Chondrocyte (in vitro differentiated cells): ENCODE measurements at regions not wholly inside any gene's neighbourhood (a gene's known extent, or its start where the extent isn't known, plus 50 kb on each side); places are given as distances from the start of the nearest gene placed in this dataset.

ENCODE experiments used
- DNase-seq: peaks from one replicate; pipeline ENCODE4 v3.0.0; 2021; ENCODE audit warnings: mixed read lengths, low spot score
- H3K27ac Mint-ChIP-seq: one replicate; pipeline ENCODE4 v1.8.0; 2021; ENCODE audit warnings: mild to moderate bottlenecking, moderate library complexity, mixed read lengths; ENCODE audit not compliant: unreplicated experiment
- H3K27me3 Mint-ChIP-seq: 2 replicates; pipeline ENCODE4 v1.8.0; 2021; ENCODE audit warnings: low read depth, mixed read lengths
- H3K36me3 Mint-ChIP-seq: 2 replicates; pipeline ENCODE4 v1.8.0; 2021; ENCODE audit warnings: low read depth, mixed read lengths
- H3K4me1 Mint-ChIP-seq: 2 replicates; pipeline ENCODE4 v1.8.0; 2021; ENCODE audit warnings: low read depth, mild to moderate bottlenecking, mixed read lengths
- H3K4me3 Mint-ChIP-seq: one replicate; pipeline ENCODE4 v1.8.0; 2021; ENCODE audit warnings: mild to moderate bottlenecking, moderate library complexity, mixed read lengths; ENCODE audit not compliant: unreplicated experiment
- H3K9me3 Mint-ChIP-seq: 2 replicates; pipeline ENCODE4 v1.8.0; 2021; ENCODE audit warnings: low read depth, mixed read lengths
- CTCF ChIP-seq: fragments of 200-600 bp; sonication (generic); IDR thresholded peaks from 2 replicates; pipeline ENCODE4 v1.5.0; 2021; ENCODE audit warnings: antibody characterized with exemption, mild to moderate bottlenecking, moderate library complexity

- Mint-ChIP-seq H3K27ac (no peak overlapping the region), H3K9me3 (peaks cover 15% of the 10 kb centered on the region), H3K36me3 (no peaks in the 10 kb centered on the region), H3K4me1 (no peaks in the 10 kb centered on the region), H3K4me3 (no peak overlapping the region), H3K27me3 (no peaks in the 10 kb centered on the region)
- no peak for DNase-seq
- TF ChIP-seq CTCF, result no peak
These were observed 683.2 kb upstream of the BRINP3 start for GRCh38 chr1:191160837-191161236.

- Mint-ChIP-seq H3K4me3 (no peak overlapping the region), H3K36me3 (no peaks in the 10 kb centered on the region), H3K27me3 (peaks cover 4% of the 10 kb centered on the region), H3K27ac (no peak overlapping the region), H3K9me3 (peaks cover 11% of the 10 kb centered on the region), H3K4me1 (no peaks in the 10 kb centered on the region)
- no peak for DNase-seq
- TF ChIP-seq CTCF, result no peak
These were observed 685.1 kb upstream of the BRINP3 start for GRCh38 chr1:191162762-191163161.

- TF ChIP-seq CTCF, result no peak
- H3K27ac Mint-ChIP-seq, result no peak overlapping the region
- no peak overlapping the region for H3K4me3 Mint-ChIP-seq
- H3K36me3 Mint-ChIP-seq, result no peaks in the 10 kb centered on the region
- peaks cover 6% of the 10 kb centered on the region for H3K9me3 Mint-ChIP-seq
- H3K27me3 Mint-ChIP-seq, result peaks cover 4% of the 10 kb centered on the region
- H3K4me1 Mint-ChIP-seq, result no peaks in the 10 kb centered on the region
- DNase-seq, result no peak
These were observed 686.0 kb upstream of the BRINP3 start for GRCh38 chr1:191163621-191164020.

- DNase-seq, result no peak
- H3K27ac Mint-ChIP-seq, result no peak overlapping the region
- no peaks in the 10 kb centered on the region for H3K9me3 Mint-ChIP-seq
- no peaks in the 10 kb centered on the region for H3K36me3 Mint-ChIP-seq
- H3K4me3 Mint-ChIP-seq, result no peak overlapping the region
- no peaks in the 10 kb centered on the region for H3K4me1 Mint-ChIP-seq
- no peak for TF ChIP-seq CTCF
- H3K27me3 Mint-ChIP-seq, result peaks cover 2% of the 10 kb centered on the region
These were observed 696.6 kb upstream of the BRINP3 start for GRCh38 chr1:191174298-191174697.

GRCh38 chr1:191176131-191176530, 698.5 kb upstream of the BRINP3 start:
- no peaks in the 10 kb centered on the region for H3K9me3 Mint-ChIP-seq
- no peak overlapping the region for H3K27ac Mint-ChIP-seq
- H3K36me3 Mint-ChIP-seq, result no peaks in the 10 kb centered on the region
- DNase-seq, result no peak
- no peak overlapping the region for H3K4me3 Mint-ChIP-seq
- no peak for TF ChIP-seq CTCF
- H3K4me1 Mint-ChIP-seq, result no peaks in the 10 kb centered on the region
- peaks cover 2% of the 10 kb centered on the region for H3K27me3 Mint-ChIP-seq
